GM18505 (cell line): ENCODE measurements at regions not wholly inside any gene's neighbourhood (a gene's known extent, or its start where the extent isn't known, plus 50 kb on each side); places are given as distances from the start of the nearest gene placed in this dataset.
A peak's percentile ranks its signal among the peaks of the same experiment; 100 is the strongest.

Experiments
- ATAC-seq: cut with Tn5 transposase; IDR thresholded peaks from one replicate; pipeline ENCODE4 v1.9.1; 2021; ENCODE audit not compliant: unreplicated experiment
- POLR2A ChIP-seq: IDR thresholded peaks from 4 replicates; pipeline ENCODE4 v1.6.1; 2011; ENCODE audit warnings: borderline replicate concordance; ENCODE audit not compliant: insufficient read depth, insufficient read length; ENCODE audit errors: extremely low read depth

- no peak for TF ChIP-seq POLR2A
- no peak for ATAC-seq
These were observed 208.4 kb upstream of the ZC3H12A start for GRCh38 chr1:37265786-37266667.

GRCh38 chr1:37267111-37267835 is 207.1 kb upstream of the ZC3H12A start:
- no peak for TF ChIP-seq POLR2A
- no peak for ATAC-seq

- no peak for TF ChIP-seq POLR2A
- ATAC-seq: no peak
These were observed 203.7 kb upstream of the ZC3H12A start for GRCh38 chr1:37270639-37271038.

- TF ChIP-seq POLR2A: no peak
- ATAC-seq: no peak
These were observed 201.8 kb upstream of the ZC3H12A start for GRCh38 chr1:37272626-37273025.

GRCh38 chr1:37274486-37274885 is 199.9 kb upstream of the ZC3H12A start:
- no peak for ATAC-seq
- no peak for TF ChIP-seq POLR2A

GRCh38 chr1:37274938-37275631 is 199.3 kb upstream of the ZC3H12A start:
- TF ChIP-seq POLR2A: no peak
- ATAC-seq: no peak

GRCh38 chr1:37277366-37277765 is 197.0 kb upstream of the ZC3H12A start:
- no peak for TF ChIP-seq POLR2A
- no peak for ATAC-seq

- no peak for TF ChIP-seq POLR2A
- no peak for ATAC-seq
These were observed 193.0 kb upstream of the ZC3H12A start for GRCh38 chr1:37281354-37281753.

GRCh38 chr1:37282764-37283163 is 191.6 kb upstream of the ZC3H12A start:
- TF ChIP-seq POLR2A: no peak
- ATAC-seq: no peak

GRCh38 chr1:37284053-37284452 is 190.3 kb upstream of the ZC3H12A start:
- no peak for TF ChIP-seq POLR2A
- ATAC-seq: no peak

- no peak for ATAC-seq
- TF ChIP-seq POLR2A: no peak
These were observed 187.5 kb upstream of the ZC3H12A start for GRCh38 chr1:37286881-37287280.

GRCh38 chr1:37288900-37289299 is 185.5 kb upstream of the ZC3H12A start:
- TF ChIP-seq POLR2A: peak; percentile 77
- ATAC-seq: peak; percentile 90

- ATAC-seq: no peak
- no peak for TF ChIP-seq POLR2A
These were observed 183.7 kb upstream of the ZC3H12A start for GRCh38 chr1:37290718-37291117.

GRCh38 chr1:37292789-37293188 is 181.6 kb upstream of the ZC3H12A start:
- no peak for TF ChIP-seq POLR2A
- ATAC-seq: no peak

- TF ChIP-seq POLR2A: no peak
- no peak for ATAC-seq
These were observed 180.3 kb upstream of the ZC3H12A start for GRCh38 chr1:37294096-37294495.
